Stimulated activated CD4-positive, alpha-beta T cell treated with anti-CD3 and anti-CD28 coated beads, TNF-alpha, amount 100 ng/mL, for 24 hours (primary cell): ENCODE measurements at regions not wholly inside any gene's neighbourhood (a gene's known extent, or its start where the extent isn't known, plus 50 kb on each side); places are given as distances from the start of the nearest gene placed in this dataset.
"Not testable (repeated sequence)": the region's sequence is repeated elsewhere in the genome, so short reads cannot be mapped to it uniquely, and the experiment has no call there.

Experiments used
- DNase-seq, 3 experiments: peaks; one replicate each; pipeline ENCODE4 v3.0.0-alpha.2; 2020; ENCODE audit warnings: low read depth in 3 of 3

DNA sequence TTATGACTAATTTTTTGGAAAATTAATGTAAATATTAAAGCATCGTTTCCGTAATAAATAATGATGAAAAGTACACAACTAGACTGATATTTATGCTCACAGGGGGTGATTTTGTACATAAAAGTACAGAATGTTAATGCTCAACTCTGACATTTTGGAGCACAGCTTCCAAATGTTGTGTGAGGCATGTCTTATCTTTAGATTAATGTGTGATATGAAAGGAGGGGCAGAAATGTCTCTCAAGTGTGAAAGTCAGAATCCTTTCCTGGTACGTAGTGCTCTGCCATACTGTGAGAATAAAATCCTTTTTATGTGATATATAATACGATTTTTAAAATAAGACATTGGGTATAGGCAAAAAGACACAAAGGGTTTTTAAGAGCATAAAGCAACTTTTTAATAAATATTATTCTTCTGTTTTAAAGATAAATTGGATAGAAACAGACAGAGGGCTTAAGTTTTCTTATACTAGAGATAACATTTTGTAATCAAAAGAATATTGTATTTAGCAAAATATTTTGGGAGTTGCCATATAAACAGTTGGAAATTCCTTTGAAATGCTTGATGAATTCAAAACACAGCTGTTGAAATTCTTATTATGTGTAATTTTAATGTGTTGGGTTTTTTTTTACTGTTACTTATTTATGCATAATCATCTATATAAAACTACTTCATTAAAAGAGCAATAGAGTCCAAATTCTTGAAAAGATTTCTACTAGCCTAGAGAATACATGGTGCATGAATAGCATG, 389.7 kb downstream of the RAP2B start:
- DNase-seq = no peak

- no peak for DNase-seq
These were observed 391.0 kb downstream of the RAP2B start for GRCh38 chr3:153552887-153553604.

DNA sequence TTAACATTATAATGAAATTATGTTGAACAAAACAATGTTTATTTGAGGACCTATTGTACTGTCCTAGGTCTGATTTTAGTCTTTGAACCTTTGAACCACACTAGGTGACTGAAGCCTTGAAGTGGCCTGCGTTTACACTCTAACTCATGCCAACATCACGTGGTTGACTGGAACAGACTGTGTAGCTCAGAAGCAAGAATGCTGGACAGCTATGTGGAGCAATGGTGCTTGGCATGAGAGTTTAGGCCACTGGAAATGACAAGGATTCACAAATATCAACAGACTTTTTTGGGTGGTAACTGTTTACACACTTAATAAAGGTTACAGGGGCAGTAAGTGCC, 391.5 kb downstream of the RAP2B start:
- DNase-seq = no peak

DNA sequence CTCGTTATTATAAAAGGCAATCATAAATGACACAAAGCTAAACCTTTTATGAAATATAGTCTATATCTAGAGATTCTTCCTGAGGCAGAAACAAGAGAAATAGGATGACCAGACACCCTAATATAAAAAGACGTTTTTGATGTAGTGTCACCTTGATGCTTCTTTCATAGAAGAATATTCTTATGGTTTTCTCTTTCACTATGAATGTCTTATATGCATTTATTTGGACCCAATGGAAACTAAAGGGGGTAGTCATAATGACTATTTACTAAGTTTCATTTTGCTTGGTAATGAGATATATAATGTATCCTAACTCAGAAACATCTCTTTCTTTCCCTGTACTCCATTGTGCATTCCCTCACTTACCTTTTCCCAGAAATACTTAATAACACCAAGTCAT, 393.9 kb downstream of the RAP2B start:
- DNase-seq = no peak

DNA sequence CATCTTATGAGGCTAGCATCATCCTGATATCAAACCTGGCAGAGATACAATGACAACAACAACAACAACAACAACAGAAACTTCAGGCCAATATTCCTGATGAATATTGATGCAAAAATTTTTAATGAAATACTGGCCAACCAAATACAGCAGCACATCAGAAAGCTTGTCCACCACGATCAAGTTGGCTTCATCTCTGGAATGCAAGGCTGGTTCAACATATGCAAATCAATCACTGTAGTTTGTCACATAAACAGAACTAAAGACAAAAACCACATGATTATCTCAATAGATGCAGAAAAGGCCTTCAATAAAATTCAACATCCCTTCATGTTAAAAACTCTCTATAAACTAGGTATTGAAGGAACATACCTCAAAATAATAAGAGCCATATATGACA, 397.3 kb downstream of the RAP2B start:
- not testable (repeated sequence) for DNase-seq

- no peak for DNase-seq
These were observed 405.0 kb downstream of the RAP2B start for GRCh38 chr3:153567011-153567410.

- DNase-seq = no peak
These were observed 405.5 kb downstream of the RAP2B start for GRCh38 chr3:153567556-153567955.

- not testable (repeated sequence) for DNase-seq
These were observed 408.5 kb downstream of the RAP2B start for GRCh38 chr3:153570481-153570880.

DNA sequence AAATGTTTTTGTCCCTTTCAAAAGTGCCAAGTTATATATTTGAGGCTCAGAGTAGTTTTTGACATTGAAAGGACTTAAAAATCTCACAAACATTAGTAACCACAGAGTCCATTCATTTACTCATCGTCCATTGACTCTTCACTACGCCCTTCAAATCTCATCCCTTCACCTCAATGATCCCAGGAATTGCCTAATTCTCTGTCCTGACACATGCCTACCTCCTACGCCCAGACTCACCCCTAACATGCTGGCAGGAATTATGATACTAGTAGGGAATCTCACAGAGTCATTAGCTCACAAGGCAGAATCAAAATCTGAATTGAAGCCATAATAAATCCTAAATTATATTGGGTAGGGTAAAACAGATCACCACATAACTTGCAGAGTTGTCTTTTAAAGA, 410.1 kb downstream of the RAP2B start:
- no peak for DNase-seq

- DNase-seq = no peak
These were observed 410.6 kb downstream of the RAP2B start for GRCh38 chr3:153572654-153573053.

DNA sequence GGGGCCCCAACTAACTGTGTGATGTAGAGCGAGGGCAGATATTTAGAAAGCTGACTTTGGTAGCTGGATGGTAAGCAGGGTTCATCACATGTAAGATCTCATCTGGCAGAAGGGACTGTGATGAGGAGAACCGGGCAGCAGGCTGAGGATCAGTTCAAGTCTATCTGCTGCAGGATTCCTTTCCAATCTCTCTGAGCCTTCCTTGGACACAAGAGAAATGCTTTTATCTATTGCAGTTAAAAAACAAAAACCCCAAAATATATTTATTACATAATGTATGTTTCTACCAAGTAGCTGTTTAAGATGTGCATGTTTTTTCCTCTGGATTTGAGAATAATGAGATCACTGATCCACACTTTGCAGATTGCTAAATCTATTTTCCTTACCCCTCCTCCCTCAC, 411.5 kb downstream of the RAP2B start:
- no peak for DNase-seq

DNA sequence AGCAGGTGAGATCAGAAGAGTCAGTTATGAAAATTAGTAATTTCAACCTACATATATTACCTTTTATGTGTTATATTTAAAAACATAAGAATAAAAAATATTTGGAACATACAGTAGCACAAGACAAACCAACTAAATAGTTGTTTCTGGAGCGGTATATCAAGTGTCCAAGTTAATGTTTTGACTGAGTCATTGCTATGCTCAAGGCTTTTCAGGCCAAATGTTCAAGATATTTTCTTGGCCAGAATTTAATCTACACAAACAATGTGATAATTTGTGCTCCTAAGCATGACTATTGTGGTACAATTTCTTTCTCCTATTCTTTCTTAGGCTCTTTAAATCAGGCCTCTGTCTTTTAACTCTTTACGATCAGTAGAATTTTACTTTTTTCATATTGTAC, 412.4 kb downstream of the RAP2B start:
- DNase-seq = no peak

- DNase-seq = no peak
These were observed 415.2 kb downstream of the RAP2B start for GRCh38 chr3:153577059-153577736.

- no peak for DNase-seq
These were observed 416.0 kb downstream of the RAP2B start for GRCh38 chr3:153578046-153578445.

- no peak for DNase-seq
These were observed 428.0 kb downstream of the RAP2B start for GRCh38 chr3:153590051-153590450.

GRCh38 chr3:153591561-153592245, 429.7 kb downstream of the RAP2B start:
- no peak for DNase-seq

DNA sequence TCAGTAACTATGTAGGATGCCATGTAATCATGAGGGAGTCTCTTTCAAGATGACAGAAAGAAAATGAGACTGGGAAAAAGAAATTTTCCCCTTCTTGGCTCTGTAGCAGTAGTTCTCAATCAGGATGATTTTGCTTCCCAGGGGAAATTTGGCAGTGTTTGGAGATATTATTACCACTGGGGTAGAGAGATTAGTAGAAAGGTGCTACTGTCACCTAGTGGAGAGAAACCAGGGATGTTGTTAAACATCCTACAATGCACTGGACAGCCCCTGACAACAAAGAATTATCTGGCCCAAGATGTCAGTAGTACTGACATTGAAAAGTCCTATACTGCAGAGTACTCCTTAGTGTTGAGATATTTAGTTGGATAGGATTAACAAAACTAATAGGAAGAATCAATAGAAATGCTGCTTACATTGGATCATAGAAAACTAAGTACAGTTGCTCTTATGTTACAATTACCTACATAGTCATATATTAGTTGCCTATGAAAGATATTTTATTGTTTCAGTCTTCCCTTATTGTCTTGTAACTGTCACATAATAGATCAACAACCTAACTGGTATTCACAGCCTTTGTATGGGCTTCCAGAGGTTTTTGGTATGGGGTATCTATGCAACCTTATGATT, 433.3 kb downstream of the RAP2B start:
- no peak for DNase-seq

DNA sequence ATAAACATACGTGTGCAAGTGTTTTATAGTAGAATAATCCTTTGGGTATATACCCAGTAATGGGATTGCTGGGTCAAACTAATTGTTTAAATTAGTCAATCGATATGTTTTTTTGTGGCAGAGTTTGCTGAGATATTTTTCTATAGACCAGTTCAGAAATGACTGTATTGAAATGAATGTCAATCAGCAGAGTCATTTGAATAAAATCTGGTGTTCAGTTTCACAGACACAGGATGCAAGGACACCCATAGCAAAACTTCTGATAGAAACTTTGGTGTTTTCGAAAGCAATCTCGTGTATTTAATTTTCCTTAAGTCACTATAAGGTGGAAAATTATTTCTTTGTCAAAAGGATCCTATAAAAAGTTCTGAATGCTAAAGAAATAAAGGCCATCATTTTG, 434.4 kb downstream of the RAP2B start:
- no peak for DNase-seq

- DNase-seq = no peak
These were observed 437.7 kb downstream of the RAP2B start for GRCh38 chr3:153599685-153600084.

DNA sequence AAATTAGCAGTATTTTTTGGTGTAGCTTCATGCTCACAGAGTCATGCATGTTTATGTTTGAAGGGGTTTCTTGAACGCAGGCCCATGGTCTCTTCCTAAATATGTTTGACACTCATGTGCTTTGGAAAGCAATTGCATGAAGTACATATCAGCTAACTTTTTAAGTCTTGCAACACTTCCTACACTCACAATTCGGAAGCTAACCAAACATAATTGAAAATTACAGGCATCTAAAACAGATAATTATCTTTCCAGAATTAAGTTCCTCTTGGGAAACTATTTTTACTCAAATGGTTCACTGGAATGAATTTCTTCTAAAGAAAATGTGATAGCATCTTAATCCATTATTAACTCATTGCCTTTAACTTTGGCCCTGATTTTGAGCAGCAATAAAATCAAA, 438.9 kb downstream of the RAP2B start:
- no peak for DNase-seq

DNA sequence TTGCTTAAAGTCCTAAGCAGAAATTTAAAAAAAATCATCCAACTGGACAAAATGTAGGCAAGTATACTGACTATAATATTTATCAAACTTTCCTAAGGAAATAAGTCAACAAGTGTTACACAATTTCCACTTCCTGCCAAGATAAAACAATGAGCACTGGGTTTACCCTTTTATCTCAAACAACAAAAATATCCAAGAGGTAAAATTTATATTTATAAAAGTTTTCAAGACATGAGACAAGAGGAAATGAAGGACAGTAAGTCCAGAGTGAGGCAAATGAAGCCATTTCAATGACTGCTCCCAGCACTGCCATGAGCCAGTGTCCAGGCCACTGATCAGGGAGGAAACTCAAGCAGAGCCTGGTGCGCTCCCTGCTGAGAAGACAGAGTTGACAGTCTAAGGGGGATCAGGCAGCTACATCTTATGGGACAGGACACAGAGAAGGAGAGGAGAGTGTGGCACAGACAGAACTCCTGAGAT, 439.4 kb downstream of the RAP2B start:
- no peak for DNase-seq

- DNase-seq = no peak
These were observed 440.8 kb downstream of the RAP2B start for GRCh38 chr3:153602801-153603200.
